Neural cell (in vitro differentiated cells): ENCODE measurements at regions not wholly inside any gene's neighbourhood (a gene's known extent, or its start where the extent isn't known, plus 50 kb on each side); places are given as distances from the start of the nearest gene placed in this dataset.

Source experiments
- H2AFZ ChIP-seq: fragments of 200-600, 300-800 bp; sonication (generic), shearing (Covaris generic); 2 replicates; pipeline ENCODE4 v1.6.0; 2014; ENCODE audit warnings: low read depth, mild to moderate bottlenecking, antibody characterized with exemption, low read length, moderate library complexity
- H3F3A ChIP-seq: fragments of 200-600 bp; shearing (Covaris generic); 2 replicates; pipeline ENCODE4 v1.6.1; 2016; ENCODE audit warnings: mild to moderate bottlenecking, moderate library complexity, mixed read lengths, antibody characterized with exemption, low read length; ENCODE audit not compliant: insufficient read depth, poor library complexity, severe bottlenecking
- H3K27ac ChIP-seq: fragments of 200-600, 300-800 bp; sonication (generic), shearing (Covaris generic); 2 replicates; pipeline ENCODE4 v1.5.1; 2014; ENCODE audit warnings: mild to moderate bottlenecking, low read length, moderate library complexity
- H3K27me3 ChIP-seq: fragments of 300-800, 200-600 bp; sonication (generic), shearing (Covaris generic); 2 replicates; pipeline ENCODE4 v1.6.0; 2014; ENCODE audit warnings: mild to moderate bottlenecking, low read depth, low read length, moderate library complexity; ENCODE audit not compliant: insufficient read depth
- H3K36me3 ChIP-seq: fragments of 300-800, 200-600 bp; sonication (generic), shearing (Covaris generic); 2 replicates; pipeline ENCODE4 v1.5.1; 2014; ENCODE audit warnings: mild to moderate bottlenecking, antibody characterized with exemption, low read length, moderate library complexity; ENCODE audit not compliant: insufficient read depth
- H3K4me2 ChIP-seq: fragments of 300-800, 200-600 bp; sonication (generic), shearing (Covaris generic); 2 replicates; pipeline ENCODE4 v1.6.0; 2014; ENCODE audit warnings: mild to moderate bottlenecking, low read length
- H3K4me3 ChIP-seq: fragments of 300-800, 200-600 bp; sonication (generic), shearing (Covaris generic); 2 replicates; pipeline ENCODE4 v1.5.1; 2014; ENCODE audit warnings: mild to moderate bottlenecking, low read length, moderate library complexity
- H3K79me2 ChIP-seq: fragments of 200-600 bp; shearing (Covaris generic); replicated peaks from 2 replicates; pipeline ENCODE4 v1.6.0; 2014; ENCODE audit warnings: mild to moderate bottlenecking, low read length, moderate library complexity; ENCODE audit not compliant: insufficient read depth
- H3K9ac ChIP-seq: fragments of 300-800, 200-600 bp; sonication (generic), shearing (Covaris generic); 2 replicates; pipeline ENCODE4 v1.6.1; 2016; ENCODE audit warnings: mild to moderate bottlenecking, low read length, mixed read lengths
- H3K9me2 ChIP-seq: fragments of 200-600 bp; shearing (Covaris generic); 2 replicates; pipeline ENCODE4 v1.6.1; 2016; ENCODE audit warnings: mild to moderate bottlenecking, low read length, mixed read lengths; ENCODE audit not compliant: insufficient read depth
- H3K9me3 ChIP-seq: fragments of 200-600, 300-800 bp; sonication (generic), shearing (Covaris generic); 2 replicates; pipeline ENCODE4 v1.6.1; 2016; ENCODE audit warnings: mild to moderate bottlenecking, mixed run types, low read length, moderate library complexity, mixed read lengths
- H4K20me1 ChIP-seq: fragments of 200-600 bp; shearing (Covaris generic); 2 replicates; pipeline ENCODE4 v1.6.1; 2016; ENCODE audit warnings: mild to moderate bottlenecking, mixed run types; ENCODE audit not compliant: insufficient read depth
- CTCF ChIP-seq: fragments of 450-650 bp; IDR thresholded peaks from 2 replicates; pipeline ENCODE4 v1.5.1; 2014; ENCODE audit warnings: antibody characterized with exemption, mild to moderate bottlenecking, moderate library complexity; ENCODE audit not compliant: poor library complexity, severe bottlenecking
- EP300 ChIP-seq: fragments of 450-650 bp; conservative IDR thresholded peaks from 2 replicates; pipeline ENCODE4 v1.6.1; 2014; ENCODE audit warnings: antibody characterized with exemption, mild to moderate bottlenecking, moderate library complexity; ENCODE audit not compliant: poor library complexity, severe bottlenecking
- MXI1 ChIP-seq: fragments of 450-650 bp; conservative IDR thresholded peaks from 2 replicates; pipeline ENCODE4 v1.6.1; 2014; ENCODE audit warnings: antibody characterized with exemption, mild to moderate bottlenecking; ENCODE audit not compliant: poor library complexity, severe bottlenecking
- POLR2AphosphoS5 ChIP-seq: IDR thresholded peaks from 2 replicates; pipeline ENCODE4 v1.6.1; 2012
- REST ChIP-seq: IDR thresholded peaks from 2 replicates; pipeline ENCODE4 v1.6.1; 2012; ENCODE audit warnings: borderline replicate concordance
- SMC3 ChIP-seq: fragments of 450-650 bp; conservative IDR thresholded peaks from 2 replicates; pipeline ENCODE4 v1.6.1; 2014; ENCODE audit warnings: antibody characterized with exemption, mild to moderate bottlenecking, moderate library complexity; ENCODE audit not compliant: poor library complexity
- TAF1 ChIP-seq: IDR thresholded peaks from 2 replicates; pipeline ENCODE4 v1.6.1; 2012; ENCODE audit warnings: low read depth

DNA sequence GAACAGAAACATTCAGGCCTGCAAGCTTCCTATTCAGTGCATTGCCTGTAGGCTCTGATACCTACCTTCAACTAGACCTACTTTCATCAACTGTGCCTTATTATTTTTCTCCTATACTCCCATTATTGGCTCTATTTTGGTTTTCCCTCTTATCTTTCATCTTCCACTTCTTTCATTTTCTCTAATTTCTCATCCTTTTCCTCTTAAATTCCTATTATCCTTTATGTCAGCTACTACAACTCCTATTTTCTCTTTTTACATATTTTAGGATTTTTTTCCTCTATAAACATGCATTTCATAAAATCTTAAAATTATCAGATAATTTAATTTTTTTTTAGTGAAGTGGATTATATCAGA is 61.6 kb upstream of the PRDM8 start:
- H3K9ac ChIP-seq: no peak overlapping the region
- no peaks in the 10 kb centered on the region for H3K36me3 ChIP-seq
- H3K4me3 ChIP-seq: no peak overlapping the region
- H3K79me2 ChIP-seq: no peaks in the 10 kb centered on the region
- H4K20me1 ChIP-seq: no peaks in the 10 kb centered on the region
- H3K9me3 ChIP-seq: no peaks in the 10 kb centered on the region
- H3K4me2 ChIP-seq: no peak overlapping the region
- H3K9me2 ChIP-seq: no peaks in the 10 kb centered on the region
- H2AFZ ChIP-seq: no peak overlapping the region
- H3K27ac ChIP-seq: no peak overlapping the region
- TF ChIP-seq MXI1 (no peak), TAF1 (no peak), CTCF (no peak), SMC3 (no peak), POLR2AphosphoS5 (no peak), REST (no peak)
- no peaks in the 10 kb centered on the region for H3F3A ChIP-seq
- H3K27me3 ChIP-seq: no peaks in the 10 kb centered on the region

GRCh38 chr4:80134936-80135701 is 62.1 kb upstream of the ANTXR2 start:
- no peak for TF ChIP-seq POLR2AphosphoS5
- no peak for TF ChIP-seq REST
- TF ChIP-seq EP300: no peak
- Histone ChIP-seq H3K27ac (no peak overlapping the region), H3K9me3 (no peaks in the 10 kb centered on the region), H2AFZ (no peak overlapping the region), H3K4me2 (no peak overlapping the region), H3K9me2 (no peaks in the 10 kb centered on the region), H3K79me2 (no peaks in the 10 kb centered on the region), H3K4me3 (no peak overlapping the region), H3F3A (no peaks in the 10 kb centered on the region), H3K36me3 (no peaks in the 10 kb centered on the region), H3K9ac (no peak overlapping the region), H4K20me1 (no peaks in the 10 kb centered on the region), H3K27me3 (no peaks in the 10 kb centered on the region)
